NOMO-1 treated with dmso at 0.1 percent for 144 hours (cell line): ENCODE measurements at regions not wholly inside any gene's neighbourhood (a gene's known extent, or its start where the extent isn't known, plus 50 kb on each side); places are given as distances from the start of the nearest gene placed in this dataset.

Experiments
- DNase-seq: peaks from one replicate; lab custom pipeline; 2025; ENCODE audit not compliant: unreplicated experiment; lab: John Stamatoyannopoulos, UW

DNA sequence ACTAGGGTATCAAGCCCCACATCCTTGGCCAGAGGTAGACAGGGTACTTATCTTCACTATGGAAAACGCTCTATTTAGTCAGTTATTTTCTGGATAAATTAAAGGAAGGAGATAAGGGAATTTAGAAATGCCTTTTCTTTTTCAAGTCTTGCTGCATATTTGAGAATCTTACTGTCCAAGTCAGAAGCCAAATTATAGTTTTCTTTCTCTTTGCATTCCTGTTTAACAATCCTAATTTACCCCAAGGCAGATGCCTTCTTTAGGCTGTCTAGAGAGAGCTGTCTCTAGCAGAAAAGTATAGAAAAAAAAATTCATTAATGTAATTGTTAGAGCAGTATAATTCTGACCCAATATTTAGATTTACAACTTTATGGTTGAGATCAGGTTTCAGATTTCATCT is 64.4 kb upstream of the TBC1D5 start:
- no peak for DNase-seq

DNA sequence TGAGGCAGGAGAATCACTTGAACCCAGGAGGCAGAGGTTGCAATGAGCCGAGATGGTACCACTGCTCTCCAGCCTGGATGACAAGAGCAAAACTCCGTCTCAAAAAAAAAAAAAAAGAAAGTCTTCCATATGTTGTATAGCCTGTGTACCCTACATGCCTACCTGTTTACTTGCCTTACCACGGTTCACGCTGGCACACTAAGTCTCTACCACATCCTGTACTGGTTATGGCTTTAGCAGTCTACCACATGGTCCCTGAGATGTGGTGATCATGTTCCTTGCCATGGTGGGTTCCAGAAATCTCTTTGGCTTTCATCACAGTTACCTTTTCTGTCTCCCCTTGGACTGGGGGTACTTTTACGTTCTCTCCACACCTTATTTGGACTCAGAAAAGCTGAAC is 63.8 kb upstream of the TBC1D5 start:
- no peak for DNase-seq

DNA sequence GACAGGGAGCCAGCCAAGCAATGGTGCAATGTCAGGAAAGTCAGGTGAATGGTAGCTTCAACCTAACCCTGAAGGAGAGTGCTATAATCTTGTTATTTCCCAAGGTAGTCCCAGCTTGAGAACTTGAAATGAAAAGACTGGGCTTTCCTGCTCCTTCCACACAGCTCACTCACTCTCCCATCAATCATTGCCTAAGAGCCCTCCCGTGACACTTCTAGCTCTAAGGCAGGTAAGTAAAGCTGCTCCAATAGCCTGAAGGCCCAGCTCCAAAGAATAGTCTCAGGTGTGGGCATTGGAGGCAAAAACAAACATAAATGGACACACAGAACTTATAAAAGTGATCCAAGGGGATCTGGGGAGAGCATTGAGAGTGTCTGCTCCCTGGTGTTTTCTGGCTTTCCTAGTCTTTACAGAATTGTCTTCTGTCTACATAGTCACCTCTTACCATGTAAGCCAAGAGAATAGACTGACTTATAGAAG is 63.1 kb upstream of the TBC1D5 start:
- DNase-seq, result no peak

DNA sequence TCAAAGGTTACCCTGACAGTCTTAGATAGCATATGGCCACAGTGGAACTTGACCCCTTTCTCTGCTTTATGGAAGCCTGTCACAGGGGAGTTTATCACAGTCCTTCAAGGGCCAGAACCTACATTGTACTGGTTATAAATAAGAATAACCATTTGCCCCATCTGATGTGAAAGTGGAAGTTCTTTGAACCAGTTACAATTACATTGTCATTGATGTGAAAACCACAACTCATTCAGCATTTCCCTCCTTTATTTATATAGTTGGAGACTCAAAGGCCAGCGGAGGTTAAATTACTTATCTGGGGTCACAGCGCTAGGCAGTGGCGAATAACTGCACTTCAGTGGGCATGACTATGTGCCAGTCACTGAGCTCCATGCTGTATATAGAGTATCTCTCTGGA is 60.5 kb upstream of the TBC1D5 start:
- peak; percentile 14 for DNase-seq

DNA sequence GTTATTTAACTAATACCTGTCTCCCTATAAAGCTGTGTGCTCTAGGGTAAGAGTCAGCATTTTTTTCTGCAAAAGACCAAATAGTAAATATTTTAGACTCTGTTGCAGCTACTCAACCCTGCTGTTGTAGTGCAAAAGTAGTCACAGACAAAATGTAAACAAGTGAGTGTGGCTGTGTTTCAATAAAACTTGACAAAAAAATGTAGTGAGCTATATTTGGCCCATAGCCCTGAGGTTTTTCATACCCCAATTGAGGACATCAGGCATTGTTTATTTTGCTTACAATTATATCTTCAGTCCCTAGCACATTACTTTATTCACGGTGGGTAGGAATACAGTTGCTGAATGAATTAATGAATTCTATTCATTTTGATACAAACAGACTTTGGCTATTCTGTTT is 58.7 kb upstream of the TBC1D5 start:
- no peak for DNase-seq

DNA sequence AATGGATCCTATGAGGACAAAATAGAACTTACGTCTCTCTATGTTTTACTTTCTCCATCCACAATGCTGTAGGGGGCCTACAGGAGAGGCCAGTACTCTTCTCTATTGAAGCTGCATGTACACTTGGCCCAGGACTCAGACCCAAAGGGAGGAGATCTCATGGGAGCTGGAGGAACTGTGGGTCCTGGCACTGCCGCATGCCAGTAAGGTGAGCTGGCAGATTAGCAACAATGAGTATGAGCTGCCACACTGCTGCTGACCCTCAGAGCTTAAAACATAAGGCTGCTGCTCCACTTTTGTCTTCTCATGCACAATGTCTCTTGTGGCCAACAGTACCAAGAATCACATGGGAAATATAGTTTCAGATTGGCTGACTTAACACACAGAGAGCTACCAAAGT is 57.8 kb upstream of the TBC1D5 start:
- DNase-seq, result no peak

DNA sequence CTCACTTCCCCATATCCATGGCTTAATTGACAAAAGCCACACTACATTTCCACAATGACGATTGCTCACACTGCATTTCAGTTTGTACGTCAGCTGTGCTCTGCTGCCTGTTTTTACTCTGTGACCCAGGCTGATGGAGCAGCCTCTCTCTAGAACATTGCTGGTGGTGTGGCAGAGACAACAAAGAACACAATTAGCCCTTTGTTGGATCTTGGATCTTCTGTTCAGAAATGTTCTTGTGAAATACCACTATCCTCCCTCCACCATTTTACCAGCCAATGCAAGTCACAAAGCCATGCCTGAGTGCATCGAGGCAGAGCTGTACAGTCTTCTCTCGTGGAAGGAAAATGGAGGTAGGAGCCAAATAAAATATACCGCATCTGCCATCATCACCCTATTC is 56.9 kb upstream of the TBC1D5 start:
- no peak for DNase-seq

DNA sequence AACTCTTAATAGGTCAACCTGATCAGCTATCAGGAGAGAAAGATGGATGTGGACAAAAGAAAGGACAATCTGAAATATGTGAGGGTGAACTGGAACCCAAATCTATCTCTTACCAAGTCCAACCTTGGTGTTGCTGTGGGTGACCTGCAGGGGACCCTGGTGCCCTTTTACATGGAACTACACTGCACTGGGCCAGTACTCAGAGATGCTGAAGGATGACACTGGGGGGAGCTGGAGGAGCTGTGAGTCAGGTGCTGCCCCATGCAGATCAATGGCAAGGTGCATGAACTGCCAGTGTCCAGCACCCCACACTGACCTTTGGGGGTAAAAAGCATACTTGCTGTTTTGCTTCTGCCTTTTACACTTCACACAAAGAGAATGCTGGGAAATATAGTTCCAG is 55.6 kb upstream of the TBC1D5 start:
- no peak for DNase-seq

DNA sequence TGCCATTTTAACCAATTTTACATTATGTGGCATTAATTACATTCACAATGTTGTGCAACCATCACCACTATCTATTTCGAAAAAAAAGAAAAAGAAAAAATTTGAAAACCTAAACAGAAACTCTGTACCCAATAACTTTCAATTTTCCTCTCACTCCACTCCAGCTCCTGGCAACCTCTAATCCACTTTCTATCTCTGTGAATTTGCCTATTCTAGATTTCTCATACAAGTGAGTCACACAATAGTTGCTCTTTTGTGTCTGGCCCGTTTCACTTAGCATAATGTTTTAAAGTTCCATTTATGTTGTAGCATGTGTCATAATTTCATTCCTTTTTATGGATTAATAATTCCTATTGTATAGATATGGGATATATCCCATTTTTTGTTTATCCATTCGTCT is 53.3 kb upstream of the TBC1D5 start:
- DNase-seq, result no peak

DNA sequence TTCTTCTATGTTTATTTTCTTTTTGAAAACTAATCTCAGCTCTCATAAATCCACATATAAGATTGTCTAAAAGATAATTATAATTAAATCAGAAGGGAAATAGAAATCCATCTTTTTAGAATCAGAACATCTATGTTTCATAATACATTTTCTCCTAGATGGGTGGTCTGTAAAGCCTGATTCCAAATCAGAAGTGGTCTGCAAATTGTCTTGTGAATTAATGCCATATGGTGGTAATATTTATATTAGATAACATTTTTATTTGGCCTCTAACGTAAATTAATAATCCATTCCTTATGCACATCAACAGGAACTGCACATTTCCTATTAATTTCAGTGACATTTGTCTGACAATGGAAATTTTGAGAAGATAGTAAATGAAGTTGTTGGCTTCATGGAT is 52.8 kb upstream of the TBC1D5 start:
- DNase-seq, result no peak

DNA sequence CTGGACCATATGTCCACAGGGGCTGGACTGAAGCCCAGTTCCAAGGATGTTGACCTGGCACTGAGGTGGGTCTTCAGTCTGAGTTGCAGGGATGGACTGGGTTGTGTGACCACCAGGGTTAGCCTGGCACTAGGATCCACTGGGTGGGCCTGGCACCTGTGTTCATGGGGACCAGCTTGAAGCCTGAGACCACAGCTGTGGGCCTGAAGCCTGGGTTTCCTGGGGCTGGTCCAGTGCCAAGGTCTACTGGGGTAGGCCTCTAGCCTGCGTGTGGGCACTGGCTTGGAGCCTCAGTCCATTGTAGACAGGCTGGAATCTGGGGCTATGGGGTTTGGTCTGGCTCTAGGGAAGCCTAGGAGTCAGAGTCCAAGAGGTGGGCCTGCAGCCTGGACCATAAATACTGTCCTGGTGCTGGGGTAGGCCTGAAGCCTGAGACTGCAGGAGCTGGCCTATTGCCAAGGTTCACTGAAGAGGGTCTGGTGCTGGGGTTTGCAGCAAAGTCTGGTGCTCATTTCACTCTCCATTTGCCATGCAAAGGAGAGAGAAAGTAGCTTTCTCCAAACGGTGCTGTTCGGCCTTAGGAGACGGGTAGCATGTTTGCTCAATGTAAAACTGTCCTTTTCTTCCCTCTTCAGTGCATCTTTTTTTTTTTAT is 51.2 kb upstream of the TBC1D5 start:
- DNase-seq, result no peak
